ENCODE measurements at regions not wholly inside any gene's neighbourhood (a gene's known extent, or its start where the extent isn't known, plus 50 kb on each side); places are given as distances from the start of the nearest gene placed in this dataset.

GRCh38 chr4:34721835-34722234 is 1522.5 kb downstream of the ARAP2 start:
- Histone ChIP-seq H3K4me3 (ENCODE audit: low read length) (no peak overlapping the region), H3K27ac (ENCODE audit: low read depth in 1 of 2, low read length in 2 of 2) (no peak overlapping the region), H3K27me3 (ENCODE audit: control insufficient read depth in 1 of 2, insufficient read depth in 2 of 2, low read length in 2 of 2) (no peaks in the 10 kb centered on the region), H3K9me3 (ENCODE audit: control insufficient read depth in 1 of 2, insufficient read depth in 1 of 2, low read length in 2 of 2) (no peaks in the 10 kb centered on the region), H3K4me1 (ENCODE audit: insufficient read depth, low read length) (no peaks in the 10 kb centered on the region), H3K36me3 (ENCODE audit: insufficient read depth, low read length) (no peaks in the 10 kb centered on the region)
- Mint-ChIP-seq H3K9me3 (peaks cover 7% of the 10 kb centered on the region), H3K4me1 (ENCODE audit: low read depth) (no peaks in the 10 kb centered on the region), H3K27me3 (no peaks in the 10 kb centered on the region), H3K36me3 (ENCODE audit: low read depth) (no peaks in the 10 kb centered on the region), H3K4me3 (no peak overlapping the region), H3K27ac (no peak overlapping the region)
- POLR2A ChIA-PET = no interaction called here
- DNase-seq = no peak
- no peak for TF ChIP-seq CTCF (IDR thresholded peaks at IDR 0.05)
- no peak for ATAC-seq (ENCODE audit: poor library complexity)
- CTCF ChIA-PET = no interaction called here
- intact Hi-C loops (cut with DNase I, micrococcal nuclease) = no loop called here

GRCh38 chr4:34723605-34724004 is 1520.7 kb downstream of the ARAP2 start:
- H3K4me3 Mint-ChIP-seq = no peak overlapping the region
- H3K27me3 Mint-ChIP-seq = no peaks in the 10 kb centered on the region
- no peak for TF ChIP-seq CTCF (IDR thresholded peaks at IDR 0.05)
- H3K4me3 ChIP-seq (ENCODE audit: low read length) = no peak overlapping the region
- no peaks in the 10 kb centered on the region for H3K36me3 ChIP-seq (ENCODE audit: insufficient read depth, low read length)
- no peaks in the 10 kb centered on the region for H3K4me1 ChIP-seq (ENCODE audit: insufficient read depth, low read length)
- intact Hi-C loops (cut with DNase I, micrococcal nuclease) = no loop called here
- POLR2A ChIA-PET = no interaction called here
- H3K27ac Mint-ChIP-seq = no peak overlapping the region
- H3K4me1 Mint-ChIP-seq (ENCODE audit: low read depth) = no peaks in the 10 kb centered on the region
- CTCF ChIA-PET = no interaction called here
- peaks cover 9% of the 10 kb centered on the region for H3K9me3 Mint-ChIP-seq
- H3K9me3 ChIP-seq (ENCODE audit: control insufficient read depth in 1 of 2, insufficient read depth in 1 of 2, low read length in 2 of 2) = no peaks in the 10 kb centered on the region
- DNase-seq = no peak
- H3K27ac ChIP-seq (ENCODE audit: low read depth in 1 of 2, low read length in 2 of 2) = no peak overlapping the region
- ATAC-seq (ENCODE audit: poor library complexity) = no peak
- H3K36me3 Mint-ChIP-seq (ENCODE audit: low read depth) = no peaks in the 10 kb centered on the region
- H3K27me3 ChIP-seq (ENCODE audit: control insufficient read depth in 1 of 2, insufficient read depth in 2 of 2, low read length in 2 of 2) = no peaks in the 10 kb centered on the region

GRCh38 chr4:34724491-34724890 is 1519.8 kb downstream of the ARAP2 start:
- no peaks in the 10 kb centered on the region for H3K27me3 ChIP-seq (ENCODE audit: control insufficient read depth in 1 of 2, insufficient read depth in 2 of 2, low read length in 2 of 2)
- H3K27ac Mint-ChIP-seq = no peak overlapping the region
- H3K9me3 ChIP-seq (ENCODE audit: control insufficient read depth in 1 of 2, insufficient read depth in 1 of 2, low read length in 2 of 2) = no peaks in the 10 kb centered on the region
- H3K36me3 ChIP-seq (ENCODE audit: insufficient read depth, low read length) = no peaks in the 10 kb centered on the region
- ChIA-PET POLR2A (no interaction called here), CTCF (no interaction called here)
- H3K27ac ChIP-seq (ENCODE audit: low read depth in 1 of 2, low read length in 2 of 2) = no peak overlapping the region
- no peaks in the 10 kb centered on the region for H3K27me3 Mint-ChIP-seq
- DNase-seq (no peak), ATAC-seq (ENCODE audit: poor library complexity) (no peak)
- intact Hi-C loops (cut with DNase I, micrococcal nuclease) = no loop called here
- no peak for TF ChIP-seq CTCF (IDR thresholded peaks at IDR 0.05)
- H3K4me1 ChIP-seq (ENCODE audit: insufficient read depth, low read length) = no peaks in the 10 kb centered on the region
- H3K4me1 Mint-ChIP-seq (ENCODE audit: low read depth) = no peaks in the 10 kb centered on the region
- H3K36me3 Mint-ChIP-seq (ENCODE audit: low read depth) = no peaks in the 10 kb centered on the region
- H3K4me3 ChIP-seq (ENCODE audit: low read length) = no peak overlapping the region
- H3K4me3 Mint-ChIP-seq = no peak overlapping the region
- peaks cover 13% of the 10 kb centered on the region for H3K9me3 Mint-ChIP-seq
